ENCODE measurements at regions not wholly inside any gene's neighbourhood (a gene's known extent, or its start where the extent isn't known, plus 50 kb on each side); places are given as distances from the start of the nearest gene placed in this dataset.

- TF ChIP-seq CTCF (conservative IDR thresholded peaks at IDR 0.05), result no peak
- TF ChIP-seq EZH2 (IDR thresholded peaks at IDR 0.05; ENCODE audit: low read depth), result no peak
Observed at GRCh38 chr2:216274194-216274840, 98.0 kb downstream of the MARCHF4 start.
